ENCODE measurements at regions not wholly inside any gene's neighbourhood (a gene's known extent, or its start where the extent isn't known, plus 50 kb on each side); places are given as distances from the start of the nearest gene placed in this dataset.

GRCh38 chr10:76697923-76698322 lies 939.7 kb downstream of the KCNMA1 start:
- TF ChIP-seq CTCF (conservative IDR thresholded peaks at IDR 0.05; ENCODE audit: low read depth, low read length) (no peak), EZH2 (IDR thresholded peaks at IDR 0.05; ENCODE audit: borderline replicate concordance, low read depth, low read length, poor library complexity, severe bottlenecking) (no peak)

Measured in A673 (cell line).